Heart left ventricle (tissue), 16 donors: ENCODE measurements at regions not wholly inside any gene's neighbourhood (a gene's known extent, or its start where the extent isn't known, plus 50 kb on each side); places are given as distances from the start of the nearest gene placed in this dataset.

Source experiments
- ATAC-seq, 4 donors: fragments of 200-7000 bp; cut with Tn5 transposase; one replicate each; pipeline ENCODE4 v1.9.1; 2020 to 2022; ENCODE audit warnings: moderate library complexity in 4 of 4, mild to moderate bottlenecking in 3 of 4, moderate number of reproducible peaks in 1 of 4
- DNase-seq, 5 donors: peaks; one replicate each; pipeline ENCODE4 v3.0.0-alpha.2; 2020
- H3K27ac ChIP-seq, 12 donors: fragments of 200-600 bp; sonication (generic) in 4 of 12; one replicate each; pipeline versions ENCODE4 v1.5.0 to v1.8.0; 2016 to 2022; ENCODE audit warnings: mild to moderate bottlenecking in 2 of 12
- H3K27me3 ChIP-seq, 9 donors: fragments of 200-600 bp; sonication (generic) in 2 of 9; one replicate each; pipeline versions ENCODE4 v1.5.1 to v1.8.0; 2016 to 2022; ENCODE audit warnings: mild to moderate bottlenecking in 3 of 9
- H3K36me3 ChIP-seq, 9 donors: fragments of 200-600 bp; sonication (generic) in 2 of 9; one replicate each; pipeline versions ENCODE4 v1.5.0 to v1.8.0; 2018 to 2022; ENCODE audit warnings: mild to moderate bottlenecking in 2 of 9
- H3K4me1 ChIP-seq, 12 donors: fragments of 200-600 bp; sonication (generic) in 4 of 12; one replicate each; pipeline versions ENCODE4 v1.5.0 to v1.8.0; 2016 to 2022; ENCODE audit warnings: mild to moderate bottlenecking in 3 of 12
- H3K4me3 ChIP-seq, 12 donors: fragments of 200-600 bp; sonication (generic) in 4 of 12; one replicate each; pipeline versions ENCODE4 v1.5.0 to v1.8.0; 2017 to 2022; ENCODE audit warnings: mild to moderate bottlenecking in 9 of 12, moderate library complexity in 4 of 12
- H3K9me3 ChIP-seq, 12 donors: fragments of 200-600 bp; sonication (generic) in 4 of 12; one replicate each; pipeline versions ENCODE4 v1.5.0 to v1.8.0; 2016 to 2022; ENCODE audit warnings: mild to moderate bottlenecking in 1 of 12
- CTCF ChIP-seq, 12 donors: fragments of 200-600 bp; sonication (generic) in 4 of 12; IDR thresholded peaks; one replicate each; pipeline versions ENCODE4 v1.5.0 to v1.8.0; 2018 to 2022; ENCODE audit warnings: antibody characterized with exemption in 12 of 12, mild to moderate bottlenecking in 5 of 12
- POLR2A ChIP-seq, 2 donors: fragments of 450-650 bp; IDR thresholded peaks; one replicate each; pipeline ENCODE4 v1.6.1; 2017; ENCODE audit warnings: antibody characterized with exemption in 2 of 2, mild to moderate bottlenecking in 2 of 2, moderate library complexity in 2 of 2
- WGBS, 4 donors: extraction: QIAGEN DNeasy Blood & Tissue Kit in 2 of 4; methylation state at CpG; one replicate each; pipeline versions ENCODE4 v1.1.5 to v1.1.7; 2013 to 2018; 5-methylcytosine and 5-hydroxymethylcytosine counted together
- intact Hi-C, 10 donors: fragments of 100-400 bp; cut with DNase I; formaldehyde crosslinking; loops; one replicate each; pipeline versions ENCODE4 v1.11.1 to v1.14.2; 2022
- donor health status: ischemic (EF 13 %, LVEDD 7.1; RV severe dilation, severe dysfunction).
- donor health status: healthy with polysubstance abuse.
- donor health status: DM: no; HTN: yes; CAD: no.
- donor health status: DM: no; HTN: no; CAD: no.
- donor health status: ischemic (EF 25% LVEDD 6.9; RV normal size, moderate dysfunction).
- donor health status: ischemic (EF 25% LVEDD 5.7; RV mildly dilated, moderate dysfunction).
- donor health status: healthy.
- donor health status: DM: yes; HTN: yes; CAD: no.
- donor health status: ischemic (EF 35%, LVEDD 5.7; RV mildly dilated, moderate dysfunction).
- donor health status: nonischemic (EF 11% LVEDD 7.7; RV severe dilation, severe dysfunction).
- donor health status: DM: yes; HTN: yes; CAD: no.
- donor health status: PGD.
- donor health status: ischemic (EF 29% LVEDD 5.4; RV normal size, mild dysfunction).
- donor health status: nonischemic (EF 23%, LVEDD 6.1; RV moderate dilation, normal function).

- H3K9me3 ChIP-seq = no peaks in the 10 kb centered on the region
- 56 to 95% (median 78%) methylated on average over 2 of the region's 2 CpGs for WGBS, 4 donors
- H3K27me3 ChIP-seq = peaks cover 0 to 2% (median 0%) of the 10 kb centered on the region in 9 donors
- no peak overlapping the region for H3K27ac ChIP-seq
- H3K36me3 ChIP-seq = no peaks in the 10 kb centered on the region
- DNase-seq = no peak
- intact Hi-C loops = no loop called here
- H3K4me1 ChIP-seq = no peaks in the 10 kb centered on the region
- ATAC-seq = no peak
- TF ChIP-seq CTCF (IDR thresholded peaks at IDR 0.05) (no peak), POLR2A (IDR thresholded peaks at IDR 0.05) (no peak)
- no peak overlapping the region for H3K4me3 ChIP-seq
Observed at GRCh38 chrX:132277953-132278614, 58.8 kb upstream of the RAP2C start.

DNA sequence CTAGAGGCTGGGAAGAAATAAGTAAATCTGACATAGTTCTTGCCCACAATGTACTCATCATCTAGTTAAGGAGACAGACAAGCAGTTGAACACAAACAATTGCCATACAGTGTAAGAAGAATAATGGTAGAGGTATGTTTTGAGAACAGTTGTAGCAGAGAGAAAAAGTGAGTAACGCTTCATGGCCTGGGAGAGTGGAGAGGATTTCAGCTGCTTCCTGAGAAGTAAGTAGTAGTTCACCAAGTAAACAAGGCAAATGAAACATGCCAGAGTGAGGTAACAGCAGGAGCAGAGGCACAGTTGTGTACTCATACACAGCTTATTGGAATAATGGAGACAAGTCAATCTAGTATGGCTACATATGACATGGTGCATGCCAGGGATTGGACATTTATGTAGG is 53.6 kb upstream of the RAP2C start:
- intact Hi-C loops = no loop called here
- 81 to 98% (median 92%) methylated on average over 1 of the region's 1 CpG for WGBS, 4 donors
- ATAC-seq = no peak

GRCh38 chrX:132271311-132271778 is 52.1 kb upstream of the RAP2C start:
- TF ChIP-seq POLR2A (IDR thresholded peaks at IDR 0.05) (no peak), CTCF (IDR thresholded peaks at IDR 0.05) (no peak)
- DNase-seq (peak in 1 of 5 donors; percentile 33), ATAC-seq (peak; percentile 21 to 58 (median 54))
- WGBS, 4 donors = 61 to 70% (median 65%) methylated on average over 3 of the region's 3 CpGs
- no peaks in the 10 kb centered on the region for H3K9me3 ChIP-seq
- H3K4me3 ChIP-seq = no peak overlapping the region
- H3K27ac ChIP-seq = peak overlapping the region in 9 of 12 donors; percentile 0 to 71 (median 56)
- no peaks in the 10 kb centered on the region for H3K27me3 ChIP-seq
- H3K36me3 ChIP-seq = no peaks in the 10 kb centered on the region
- intact Hi-C loops = no loop called here
- peaks cover 0 to 5% (median 0%) of the 10 kb centered on the region in 12 donors for H3K4me1 ChIP-seq

More for the DNA sequence above, 53.6 kb upstream of the RAP2C start:
- Histone ChIP-seq H3K9me3 (no peaks in the 10 kb centered on the region), H3K27ac (peak overlapping the region in 3 of 12 donors; percentile 47 to 71 (median 61)), H3K4me3 (no peak overlapping the region), H3K36me3 (no peaks in the 10 kb centered on the region), H3K4me1 (peaks cover 0 to 5% (median 0%) of the 10 kb centered on the region in 12 donors), H3K27me3 (no peaks in the 10 kb centered on the region)
- TF ChIP-seq POLR2A (IDR thresholded peaks at IDR 0.05) (no peak), CTCF (IDR thresholded peaks at IDR 0.05) (no peak)
- DNase-seq = no peak

DNA sequence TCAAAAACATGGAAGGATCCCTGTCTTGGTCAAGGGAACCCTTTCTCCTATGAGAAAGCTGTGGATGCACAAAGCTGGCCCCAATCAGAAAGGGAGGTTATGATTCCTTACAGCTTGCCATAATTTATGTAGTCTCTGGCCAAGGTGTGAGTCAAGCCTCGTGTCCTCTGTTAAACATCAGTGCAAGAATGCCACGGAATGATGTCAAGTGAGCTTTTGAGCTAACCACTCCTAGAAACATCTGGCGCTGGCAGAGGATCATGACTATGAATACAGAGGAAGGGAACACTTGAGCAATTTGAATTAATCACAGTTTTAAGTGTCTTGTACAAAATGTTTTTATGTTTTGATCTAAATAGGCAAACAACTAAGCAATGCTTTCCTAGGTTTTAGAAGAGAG is 51.5 kb upstream of the RAP2C start:
- H3K27me3 ChIP-seq = no peaks in the 10 kb centered on the region
- ATAC-seq (peak; percentile 78 to 89 (median 88)), DNase-seq (peak in 4 of 5 donors; percentile 26 to 72 (median 43))
- no peak overlapping the region for H3K4me3 ChIP-seq
- peak overlapping the region in 7 of 12 donors; percentile 12 to 71 (median 61) for H3K27ac ChIP-seq
- TF ChIP-seq CTCF (IDR thresholded peaks at IDR 0.05) = no peak
- no peak for TF ChIP-seq POLR2A (IDR thresholded peaks at IDR 0.05)
- intact Hi-C loops = no loop called here
- H3K36me3 ChIP-seq = no peaks in the 10 kb centered on the region
- no peaks in the 10 kb centered on the region for H3K9me3 ChIP-seq
- 27 to 39% (median 38%) methylated on average over 3 of the region's 3 CpGs for WGBS, 4 donors
- peaks cover 0 to 5% (median 0%) of the 10 kb centered on the region in 12 donors for H3K4me1 ChIP-seq
